ENCODE measurements at regions not wholly inside any gene's neighbourhood (a gene's known extent, or its start where the extent isn't known, plus 50 kb on each side); places are given as distances from the start of the nearest gene placed in this dataset.

DNA sequence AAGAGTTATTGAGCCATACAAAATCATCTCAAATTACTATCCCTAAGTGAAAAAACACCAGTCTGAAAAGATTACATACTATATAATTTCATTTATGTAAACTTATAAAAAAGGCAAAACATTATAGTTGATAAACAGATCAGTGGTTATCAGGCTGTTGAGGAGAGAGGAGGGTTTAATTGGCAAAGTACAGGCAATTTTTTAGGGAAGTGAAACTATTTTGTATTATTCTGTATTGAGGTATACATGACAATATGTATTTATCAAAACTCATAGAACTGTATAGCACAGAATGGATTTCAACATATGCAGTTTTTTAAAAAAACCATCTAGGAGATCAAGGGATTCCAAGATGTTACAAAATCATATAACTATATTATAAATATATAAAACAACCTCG lies 403.7 kb downstream of the LTN1 start (continued):
- TF ChIP-seq, protein P1, sequence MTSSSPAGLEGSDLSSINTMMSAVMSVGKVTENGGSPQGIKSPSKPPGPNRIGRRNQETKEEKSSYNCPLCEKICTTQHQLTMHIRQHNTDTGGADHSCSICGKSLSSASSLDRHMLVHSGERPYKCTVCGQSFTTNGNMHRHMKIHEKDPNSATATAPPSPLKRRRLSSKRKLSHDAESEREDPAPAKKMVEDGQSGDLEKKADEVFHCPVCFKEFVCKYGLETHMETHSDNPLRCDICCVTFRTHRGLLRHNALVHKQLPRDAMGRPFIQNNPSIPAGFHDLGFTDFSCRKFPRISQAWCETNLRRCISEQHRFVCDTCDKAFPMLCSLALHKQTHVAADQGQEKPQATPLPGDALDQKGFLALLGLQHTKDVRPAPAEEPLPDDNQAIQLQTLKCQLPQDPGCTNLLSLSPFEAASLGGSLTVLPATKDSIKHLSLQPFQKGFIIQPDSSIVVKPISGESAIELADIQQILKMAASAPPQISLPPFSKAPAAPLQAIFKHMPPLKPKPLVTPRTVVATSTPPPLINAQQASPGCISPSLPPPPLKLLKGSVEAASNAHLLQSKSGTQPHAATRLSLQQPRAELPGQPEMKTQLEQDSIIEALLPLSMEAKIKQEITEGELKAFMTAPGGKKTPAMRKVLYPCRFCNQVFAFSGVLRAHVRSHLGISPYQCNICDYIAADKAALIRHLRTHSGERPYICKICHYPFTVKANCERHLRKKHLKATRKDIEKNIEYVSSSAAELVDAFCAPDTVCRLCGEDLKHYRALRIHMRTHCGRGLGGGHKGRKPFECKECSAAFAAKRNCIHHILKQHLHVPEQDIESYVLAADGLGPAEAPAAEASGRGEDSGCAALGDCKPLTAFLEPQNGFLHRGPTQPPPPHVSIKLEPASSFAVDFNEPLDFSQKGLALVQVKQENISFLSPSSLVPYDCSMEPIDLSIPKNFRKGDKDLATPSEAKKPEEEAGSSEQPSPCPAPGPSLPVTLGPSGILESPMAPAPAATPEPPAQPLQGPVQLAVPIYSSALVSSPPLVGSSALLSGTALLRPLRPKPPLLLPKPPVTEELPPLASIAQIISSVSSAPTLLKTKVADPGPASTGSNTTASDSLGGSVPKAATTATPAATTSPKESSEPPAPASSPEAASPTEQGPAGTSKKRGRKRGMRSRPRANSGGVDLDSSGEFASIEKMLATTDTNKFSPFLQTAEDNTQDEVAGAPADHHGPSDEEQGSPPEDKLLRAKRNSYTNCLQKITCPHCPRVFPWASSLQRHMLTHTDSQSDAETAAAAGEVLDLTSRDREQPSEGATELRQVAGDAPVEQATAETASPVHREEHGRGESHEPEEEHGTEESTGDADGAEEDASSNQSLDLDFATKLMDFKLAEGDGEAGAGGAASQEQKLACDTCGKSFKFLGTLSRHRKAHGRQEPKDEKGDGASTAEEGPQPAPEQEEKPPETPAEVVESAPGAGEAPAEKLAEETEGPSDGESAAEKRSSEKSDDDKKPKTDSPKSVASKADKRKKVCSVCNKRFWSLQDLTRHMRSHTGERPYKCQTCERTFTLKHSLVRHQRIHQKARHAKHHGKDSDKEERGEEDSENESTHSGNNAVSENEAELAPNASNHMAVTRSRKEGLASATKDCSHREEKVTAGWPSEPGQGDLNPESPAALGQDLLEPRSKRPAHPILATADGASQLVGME (CRISPR knock-in tag; IDR thresholded peaks at IDR 0.05): no peak
- TF ChIP-seq CBX1 (IDR thresholded peaks at IDR 0.05; ENCODE audit: low read depth): no peak

DNA sequence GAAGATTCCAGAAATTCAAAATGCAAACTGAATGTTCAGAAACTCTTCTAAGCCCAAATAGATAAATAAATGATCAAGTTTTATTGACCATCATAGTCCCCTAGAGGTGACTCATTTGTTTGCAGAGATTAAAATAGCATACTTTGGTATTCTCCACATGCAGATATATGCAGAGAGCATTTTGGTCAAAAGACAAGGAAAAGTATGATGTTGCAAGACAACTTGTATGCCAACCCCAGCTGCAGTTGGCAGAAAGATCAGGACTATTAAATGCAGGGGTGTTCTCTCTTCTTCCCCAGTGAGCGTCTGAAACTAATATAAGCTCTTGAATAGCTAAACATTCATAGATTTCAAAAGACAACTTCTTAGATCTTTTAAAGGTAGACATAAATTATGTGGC lies 404.9 kb downstream of the LTN1 start:
- BruUV-seq (replicated peaks): no TSS peak
- CTCF ChIA-PET (ENCODE audit: low intra/inter-chr PET ratio): no interaction called here
- H4K20me1 ChIP-seq (replicated peaks; ENCODE audit: control insufficient read depth, insufficient read depth, low read length): no peaks in the 10 kb centered on the region
- no peaks in the 10 kb centered on the region for H3K36me3 ChIP-seq (ENCODE audit: control insufficient read depth, insufficient read depth, low read length)
- intact Hi-C loops (cut with micrococcal nuclease) (no loop called here), in situ Hi-C loops (cut with MboI) (no loop called here)
- FAIRE-seq (no peak), ATAC-seq (no peak), DNase-seq (ENCODE audit: extremely low read depth in 1 of 4, low spot score in 3 of 4) (no peak)
- no peak overlapping the region for H3K9ac ChIP-seq (ENCODE audit: insufficient read depth in 1 of 2, low read depth in 2 of 2, low read length in 2 of 2)
- H3K27me3 ChIP-seq (ENCODE audit: control insufficient read depth in 2 of 2, insufficient read depth in 2 of 2, low read length in 2 of 2): no peaks in the 10 kb centered on the region
- H3K4me2 ChIP-seq (ENCODE audit: insufficient read depth, low read length): no peak overlapping the region
- H3K9me3 ChIP-seq (replicated peaks; ENCODE audit: control insufficient read depth, insufficient read depth, low read depth, low read length): peaks cover 2% of the 10 kb centered on the region; the same call in 1 of the 2 replicates
- WGBS (ENCODE audit: insufficient coverage, low coverage, missing lambda C conversion rate): 0% methylated on average over 1 of the region's 1 CpG
- no peaks in the 10 kb centered on the region for H3K79me2 ChIP-seq (ENCODE audit: control insufficient read depth, insufficient read depth, low read length)
- TF ChIP-seq, protein P2, sequence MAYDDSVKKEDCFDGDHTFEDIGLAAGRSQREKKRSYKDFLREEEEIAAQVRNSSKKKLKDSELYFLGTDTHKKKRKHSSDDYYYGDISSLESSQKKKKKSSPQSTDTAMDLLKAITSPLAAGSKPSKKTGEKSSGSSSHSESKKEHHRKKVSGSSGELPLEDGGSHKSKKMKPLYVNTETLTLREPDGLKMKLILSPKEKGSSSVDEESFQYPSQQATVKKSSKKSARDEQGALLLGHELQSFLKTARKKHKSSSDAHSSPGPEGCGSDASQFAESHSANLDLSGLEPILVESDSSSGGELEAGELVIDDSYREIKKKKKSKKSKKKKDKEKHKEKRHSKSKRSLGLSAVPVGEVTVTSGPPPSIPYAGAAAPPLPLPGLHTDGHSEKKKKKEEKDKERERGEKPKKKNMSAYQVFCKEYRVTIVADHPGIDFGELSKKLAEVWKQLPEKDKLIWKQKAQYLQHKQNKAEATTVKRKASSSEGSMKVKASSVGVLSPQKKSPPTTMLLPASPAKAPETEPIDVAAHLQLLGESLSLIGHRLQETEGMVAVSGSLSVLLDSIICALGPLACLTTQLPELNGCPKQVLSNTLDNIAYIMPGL (CRISPR knock-in tag; IDR thresholded peaks at IDR 0.05): no peak
- no peak overlapping the region for H3K4me3 ChIP-seq
- POLR2A ChIA-PET: no interaction called here
- no peaks in the 10 kb centered on the region for H3K9me1 ChIP-seq (ENCODE audit: control insufficient read depth, insufficient read depth, low read length)
- H3K27ac ChIP-seq (ENCODE audit: extremely low read depth, low read depth, low read length): no peak overlapping the region
- H3K4me1 ChIP-seq (replicated peaks in 1 of 2; ENCODE audit: control insufficient read depth in 2 of 2, insufficient read depth in 2 of 2, low read length in 2 of 2): no peaks in the 10 kb centered on the region
- H2AFZ ChIP-seq (ENCODE audit: low read depth, low read length): no peak overlapping the region
